HEK293 (cell line): ENCODE measurements at regions not wholly inside any gene's neighbourhood (a gene's known extent, or its start where the extent isn't known, plus 50 kb on each side); places are given as distances from the start of the nearest gene placed in this dataset.

ENCODE experiments used
- ZBTB7A ChIP-seq: fragments of 450-650 bp; formaldehyde crosslinking; IDR thresholded peaks from 2 replicates; pipeline ENCODE4 v1.5.1; 2016; ENCODE audit warnings: low read depth, missing biosample characterization, missing genetic modification characterization
- TF ChIP-seq, protein P1 (sequence below): fragments of 450-650 bp; formaldehyde crosslinking; IDR thresholded peaks from 2 replicates; pipeline ENCODE4 v1.5.1; 2016; ENCODE audit warnings: missing biosample characterization, missing genetic modification characterization

DNA sequence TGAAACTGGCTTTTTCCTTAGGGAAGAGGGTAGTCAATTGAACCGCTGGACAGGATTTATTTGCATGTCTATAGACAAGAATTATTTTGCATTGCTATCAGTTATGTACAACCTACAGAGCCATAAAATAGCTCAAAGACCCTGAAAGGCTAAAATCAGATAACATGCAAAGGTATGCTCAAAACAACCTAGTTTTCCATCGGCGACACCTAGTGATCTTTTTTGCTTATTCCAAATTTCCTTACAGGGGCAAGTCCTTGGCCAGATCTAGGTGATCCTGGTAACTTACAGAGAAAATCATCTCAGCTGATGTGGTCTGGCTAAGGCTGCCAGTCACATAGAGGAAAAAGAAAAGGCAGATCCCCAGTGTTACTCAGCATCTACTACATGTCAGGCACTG is 141.2 kb upstream of the RPL38 start:
- TF ChIP-seq, protein P1, sequence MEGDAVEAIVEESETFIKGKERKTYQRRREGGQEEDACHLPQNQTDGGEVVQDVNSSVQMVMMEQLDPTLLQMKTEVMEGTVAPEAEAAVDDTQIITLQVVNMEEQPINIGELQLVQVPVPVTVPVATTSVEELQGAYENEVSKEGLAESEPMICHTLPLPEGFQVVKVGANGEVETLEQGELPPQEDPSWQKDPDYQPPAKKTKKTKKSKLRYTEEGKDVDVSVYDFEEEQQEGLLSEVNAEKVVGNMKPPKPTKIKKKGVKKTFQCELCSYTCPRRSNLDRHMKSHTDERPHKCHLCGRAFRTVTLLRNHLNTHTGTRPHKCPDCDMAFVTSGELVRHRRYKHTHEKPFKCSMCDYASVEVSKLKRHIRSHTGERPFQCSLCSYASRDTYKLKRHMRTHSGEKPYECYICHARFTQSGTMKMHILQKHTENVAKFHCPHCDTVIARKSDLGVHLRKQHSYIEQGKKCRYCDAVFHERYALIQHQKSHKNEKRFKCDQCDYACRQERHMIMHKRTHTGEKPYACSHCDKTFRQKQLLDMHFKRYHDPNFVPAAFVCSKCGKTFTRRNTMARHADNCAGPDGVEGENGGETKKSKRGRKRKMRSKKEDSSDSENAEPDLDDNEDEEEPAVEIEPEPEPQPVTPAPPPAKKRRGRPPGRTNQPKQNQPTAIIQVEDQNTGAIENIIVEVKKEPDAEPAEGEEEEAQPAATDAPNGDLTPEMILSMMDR (tag by site-specific recombination), result no peak
- no peak for TF ChIP-seq ZBTB7A (tag by site-specific recombination)
